ENCODE measurements at regions not wholly inside any gene's neighbourhood (a gene's known extent, or its start where the extent isn't known, plus 50 kb on each side); places are given as distances from the start of the nearest gene placed in this dataset.

DNA sequence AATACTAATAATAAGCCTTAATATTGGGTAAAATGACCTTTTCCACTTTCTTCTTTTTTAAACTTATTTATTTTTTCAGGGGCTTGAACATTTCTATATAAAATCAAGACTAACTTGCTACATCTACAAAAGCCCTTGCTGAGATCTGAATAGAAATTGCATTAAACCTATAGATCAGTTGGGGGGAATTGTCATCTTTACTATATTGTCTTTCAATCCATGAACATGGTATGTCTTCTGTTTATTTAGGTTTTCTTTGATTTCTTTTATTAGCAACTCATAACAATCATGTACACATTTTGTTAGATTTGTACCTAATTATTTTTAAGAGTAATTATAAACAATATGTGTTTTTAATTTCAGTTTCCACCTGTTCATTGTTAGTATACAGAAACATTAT lies 96.4 kb upstream of the SLC22A23 start:
- Mint-ChIP-seq H3K27ac (no peak overlapping the region), H3K36me3 (no peaks in the 10 kb centered on the region), H3K4me3 (no peak overlapping the region), H3K4me1 (no peaks in the 10 kb centered on the region), H3K27me3 (ENCODE audit: low read depth in 2 of 2) (peaks cover 26 to 49% of the 10 kb centered on the region in 2 donors), H3K9me3 (no peaks in the 10 kb centered on the region)
- Histone ChIP-seq H3K4me1 (ENCODE audit: control insufficient read depth, insufficient read depth, low read length) (no peaks in the 10 kb centered on the region), H3K27ac (ENCODE audit: low read length) (no peak overlapping the region), H3K36me3 (ENCODE audit: control insufficient read depth, insufficient read depth, low read length) (no peaks in the 10 kb centered on the region), H3K9me3 (ENCODE audit: control insufficient read depth, insufficient read depth, low read length) (peaks cover 2% of the 10 kb centered on the region), H3K27me3 (ENCODE audit: control insufficient read depth, insufficient read depth, low read length) (peaks cover 6% of the 10 kb centered on the region), H3K4me3 (ENCODE audit: low read length) (no peak overlapping the region)
- intact Hi-C loops (cut with micrococcal nuclease) = no loop called here
- ATAC-seq = no peak
- TF ChIP-seq, protein P1, sequence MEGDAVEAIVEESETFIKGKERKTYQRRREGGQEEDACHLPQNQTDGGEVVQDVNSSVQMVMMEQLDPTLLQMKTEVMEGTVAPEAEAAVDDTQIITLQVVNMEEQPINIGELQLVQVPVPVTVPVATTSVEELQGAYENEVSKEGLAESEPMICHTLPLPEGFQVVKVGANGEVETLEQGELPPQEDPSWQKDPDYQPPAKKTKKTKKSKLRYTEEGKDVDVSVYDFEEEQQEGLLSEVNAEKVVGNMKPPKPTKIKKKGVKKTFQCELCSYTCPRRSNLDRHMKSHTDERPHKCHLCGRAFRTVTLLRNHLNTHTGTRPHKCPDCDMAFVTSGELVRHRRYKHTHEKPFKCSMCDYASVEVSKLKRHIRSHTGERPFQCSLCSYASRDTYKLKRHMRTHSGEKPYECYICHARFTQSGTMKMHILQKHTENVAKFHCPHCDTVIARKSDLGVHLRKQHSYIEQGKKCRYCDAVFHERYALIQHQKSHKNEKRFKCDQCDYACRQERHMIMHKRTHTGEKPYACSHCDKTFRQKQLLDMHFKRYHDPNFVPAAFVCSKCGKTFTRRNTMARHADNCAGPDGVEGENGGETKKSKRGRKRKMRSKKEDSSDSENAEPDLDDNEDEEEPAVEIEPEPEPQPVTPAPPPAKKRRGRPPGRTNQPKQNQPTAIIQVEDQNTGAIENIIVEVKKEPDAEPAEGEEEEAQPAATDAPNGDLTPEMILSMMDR (IDR thresholded peaks at IDR 0.05) = no peak
- DNase-seq = no peak

DNA sequence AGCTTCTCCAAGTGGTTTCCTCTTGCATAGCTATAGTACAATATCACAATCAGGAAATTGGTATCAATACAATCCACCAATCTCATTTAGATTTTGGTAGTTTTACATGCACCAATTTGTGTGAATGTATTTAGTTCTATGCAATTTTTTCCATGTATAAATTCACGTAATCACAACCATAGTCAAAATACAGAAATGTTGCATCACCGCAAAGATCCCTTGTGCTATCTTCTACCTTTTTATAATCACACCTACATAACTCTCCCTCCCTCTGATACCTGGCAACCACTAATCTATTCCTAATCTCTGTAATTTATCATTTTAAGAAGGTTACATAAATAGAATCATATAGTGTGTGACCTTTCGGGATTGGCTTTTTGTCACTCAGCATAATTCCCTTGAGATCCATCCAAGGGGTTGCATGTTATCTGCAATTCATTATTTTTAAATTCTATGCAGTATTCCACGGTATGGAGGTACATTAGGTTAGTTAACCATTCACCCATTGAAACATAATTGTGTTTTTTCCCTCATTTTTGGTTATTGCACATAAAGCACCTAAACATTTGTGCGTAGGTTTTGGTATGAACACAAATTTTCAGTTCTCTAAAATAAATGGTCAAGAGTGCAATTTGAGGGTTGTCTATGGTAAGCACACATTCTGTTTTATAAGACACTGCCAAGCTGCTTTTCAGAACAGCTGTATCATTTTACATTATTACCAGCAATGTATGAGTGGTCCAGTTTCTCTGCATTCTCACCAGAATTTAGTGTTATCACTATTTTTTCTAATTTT lies 95.1 kb upstream of the SLC22A23 start:
- TF ChIP-seq, protein P1 (IDR thresholded peaks at IDR 0.05) = no peak
- H3K27ac ChIP-seq (ENCODE audit: low read length) = no peak overlapping the region
- intact Hi-C loops (cut with micrococcal nuclease) = no loop called here
- Mint-ChIP-seq H3K4me3 (no peak overlapping the region), H3K4me1 (no peaks in the 10 kb centered on the region), H3K27ac (no peak overlapping the region), H3K27me3 (ENCODE audit: low read depth in 2 of 2) (peaks cover 30 to 53% of the 10 kb centered on the region in 2 donors), H3K36me3 (no peaks in the 10 kb centered on the region), H3K9me3 (no peaks in the 10 kb centered on the region)
- whole genome bisulfite sequencing (ENCODE audit: insufficient coverage) = 97% methylated on average over 3 of the region's 5 CpGs
- DNase-seq = no peak
- no peak for ATAC-seq
- H3K27me3 ChIP-seq (ENCODE audit: control insufficient read depth, insufficient read depth, low read length) = peaks cover 6% of the 10 kb centered on the region
- no peaks in the 10 kb centered on the region for H3K4me1 ChIP-seq (ENCODE audit: control insufficient read depth, insufficient read depth, low read length)
- H3K36me3 ChIP-seq (ENCODE audit: control insufficient read depth, insufficient read depth, low read length) = no peaks in the 10 kb centered on the region
- no peak overlapping the region for H3K4me3 ChIP-seq (ENCODE audit: low read length)
- H3K9me3 ChIP-seq (ENCODE audit: control insufficient read depth, insufficient read depth, low read length) = peaks cover 2% of the 10 kb centered on the region

DNA sequence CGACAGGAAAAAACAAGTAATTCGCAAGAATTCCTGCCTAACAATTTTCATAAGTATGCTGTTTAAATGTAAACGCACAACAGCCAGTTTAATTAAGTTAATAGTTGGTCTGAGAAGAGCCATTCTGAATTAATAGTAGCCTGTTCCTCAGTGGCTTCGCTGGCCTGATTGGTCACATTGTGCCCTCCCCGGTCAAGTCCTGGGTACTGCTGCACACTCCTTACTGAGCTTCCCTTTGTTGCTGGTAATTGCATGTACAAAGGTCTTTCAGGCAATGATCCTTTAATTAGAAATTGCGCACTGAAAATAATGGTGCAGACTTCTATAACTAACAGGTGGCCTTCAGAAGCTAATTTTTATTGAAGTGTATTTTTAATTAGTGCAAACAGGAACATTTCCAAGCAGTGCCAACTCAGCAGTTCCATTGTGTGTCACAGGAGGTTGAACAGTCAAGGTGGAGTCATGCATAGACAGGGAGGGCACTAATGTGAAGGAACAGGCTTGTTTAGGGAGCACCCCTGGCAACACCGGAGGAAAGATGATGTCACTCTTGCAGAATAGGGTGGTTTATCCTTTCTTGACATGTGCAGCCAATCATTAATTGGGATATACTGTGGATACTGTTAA lies 92.6 kb upstream of the SLC22A23 start:
- Histone ChIP-seq H3K4me1 (ENCODE audit: control insufficient read depth, insufficient read depth, low read length) (no peaks in the 10 kb centered on the region), H3K9me3 (ENCODE audit: control insufficient read depth, insufficient read depth, low read length) (peaks cover 2% of the 10 kb centered on the region), H3K27me3 (ENCODE audit: control insufficient read depth, insufficient read depth, low read length) (peaks cover 4% of the 10 kb centered on the region), H3K4me3 (ENCODE audit: low read length) (no peak overlapping the region), H3K36me3 (ENCODE audit: control insufficient read depth, insufficient read depth, low read length) (no peaks in the 10 kb centered on the region), H3K27ac (ENCODE audit: low read length) (no peak overlapping the region)
- DNase-seq (no peak), ATAC-seq (no peak)
- Mint-ChIP-seq H3K4me3 (no peak overlapping the region), H3K27me3 (ENCODE audit: low read depth in 2 of 2) (peaks cover 19 to 40% of the 10 kb centered on the region in 2 donors), H3K4me1 (no peaks in the 10 kb centered on the region), H3K36me3 (no peaks in the 10 kb centered on the region), H3K9me3 (no peaks in the 10 kb centered on the region), H3K27ac (no peak overlapping the region)
- 94% methylated on average over 7 of the region's 7 CpGs for WGBS (ENCODE audit: insufficient coverage)
- TF ChIP-seq, protein P1 (IDR thresholded peaks at IDR 0.05) = no peak
- intact Hi-C loops (cut with micrococcal nuclease) = no loop called here

Measured in natural killer cell (primary cell).